CD1c-positive myeloid dendritic cell (primary cell): ENCODE measurements at regions not wholly inside any gene's neighbourhood (a gene's known extent, or its start where the extent isn't known, plus 50 kb on each side); places are given as distances from the start of the nearest gene placed in this dataset.
"Not testable (repeated sequence)": the region's sequence is repeated elsewhere in the genome, so short reads cannot be mapped to it uniquely, and the experiment has no call there.

Experiments used
- DNase-seq: peaks from one replicate; pipeline ENCODE4 v3.0.0-alpha.2; 2016; ENCODE audit errors: extremely low spot score

GRCh38 chr18:78268226-78268988 lies 711.2 kb upstream of the SALL3 start:
- DNase-seq = no peak

GRCh38 chr18:78271790-78272189 lies 707.8 kb upstream of the SALL3 start:
- no peak for DNase-seq

- DNase-seq = no peak
Measured at GRCh38 chr18:78273876-78274275, 705.7 kb upstream of the SALL3 start.

GRCh38 chr18:78283425-78283824 lies 696.2 kb upstream of the SALL3 start:
- DNase-seq = not testable (repeated sequence)

GRCh38 chr18:78292618-78293380 lies 686.8 kb upstream of the SALL3 start:
- no peak for DNase-seq

- DNase-seq = no peak
Measured at GRCh38 chr18:78293540-78293939, 686.1 kb upstream of the SALL3 start.

- no peak for DNase-seq
Measured at GRCh38 chr18:78293940-78294541, 685.6 kb upstream of the SALL3 start.

- DNase-seq = no peak
Measured at GRCh38 chr18:78295262-78295661, 684.4 kb upstream of the SALL3 start.

- DNase-seq = no peak
Measured at GRCh38 chr18:78296166-78296565, 683.5 kb upstream of the SALL3 start.

GRCh38 chr18:78297048-78297447 lies 682.6 kb upstream of the SALL3 start:
- DNase-seq = no peak

- DNase-seq = no peak
Measured at GRCh38 chr18:78303519-78304191, 676.0 kb upstream of the SALL3 start.

GRCh38 chr18:78304192-78305164 lies 675.1 kb upstream of the SALL3 start:
- no peak for DNase-seq

- DNase-seq = no peak
Measured at GRCh38 chr18:78305789-78306188, 673.8 kb upstream of the SALL3 start.

GRCh38 chr18:78309307-78309706 lies 670.3 kb upstream of the SALL3 start:
- DNase-seq = no peak

- no peak for DNase-seq
Measured at GRCh38 chr18:78309924-78310323, 669.7 kb upstream of the SALL3 start.

GRCh38 chr18:78319264-78319663 lies 660.4 kb upstream of the SALL3 start:
- no peak for DNase-seq

- DNase-seq = no peak
Measured at GRCh38 chr18:78319961-78320360, 659.7 kb upstream of the SALL3 start.

GRCh38 chr18:78321402-78321801 lies 658.2 kb upstream of the SALL3 start:
- DNase-seq = no peak

GRCh38 chr18:78323453-78324197 lies 656.0 kb upstream of the SALL3 start:
- DNase-seq = no peak

GRCh38 chr18:78327643-78328042 lies 652.0 kb upstream of the SALL3 start:
- no peak for DNase-seq
